HepG2 (cell line): ENCODE measurements at regions not wholly inside any gene's neighbourhood (a gene's known extent, or its start where the extent isn't known, plus 50 kb on each side); places are given as distances from the start of the nearest gene placed in this dataset.

ENCODE experiments used
- ATAC-seq: fragments of 200-7000 bp; cut with Tn5 transposase; 3 replicates; pipeline ENCODE4 v1.9.1; 2020; ENCODE audit warnings: mild to moderate bottlenecking, moderate library complexity
- BruUV-seq: library from RNA; stranded (reverse); fragments of 400-500 nt; replicated peaks from 2 replicates; lab custom pipeline; 2021; lab: Mats Ljungman, UMichigan
- CTCF ChIA-PET: fragments of 300-600 bp; formaldehyde crosslinking; extraction: SDS; loops from one replicate; lab custom pipeline; 2021; ENCODE audit warnings: low total read pairs, inconsistent platforms, low intra/inter-chr PET ratio; lab: Yijun Ruan, JAX
- POLR2A ChIA-PET: fragments of 350-600 bp; sonication (Branson Sonifier 250); formaldehyde crosslinking; loops from one replicate; lab custom pipeline; 2020; ENCODE audit warnings: antibody characterized with exemption, inconsistent platforms; lab: Yijun Ruan, JAX
- DNase-seq: peaks from one replicate; pipeline ENCODE4 v3.0.0-alpha.2; 2015; ENCODE audit warnings: low spot score
- FAIRE-seq: peaks from 3 replicates; lab custom pipeline; 2011; peaks lifted over from hg19 to GRCh38; lab: Jason Lieb, UNC
- H2AFZ ChIP-seq: one replicate; pipeline ENCODE4 v1.6.1; 2011; ENCODE audit warnings: low read length, inconsistent platforms
- H3K27ac ChIP-seq: fragments of 300-600 bp; 3 replicates; pipeline ENCODE4 v1.8.0; 2011; ENCODE audit warnings: mixed run types, mild to moderate bottlenecking, mixed read lengths, low read length, inconsistent platforms; ENCODE audit not compliant: insufficient read depth; ENCODE audit errors: extremely low read length
- H3K27me3 ChIP-seq, 2 experiments: fragments of 200-600 bp in 1 of 2; 2 replicates in 1 of 2; 3 replicates in 1 of 2; pipeline versions ENCODE4 v1.6.0 to v1.8.0; 2011; ENCODE audit warnings: low read length in 2 of 2, mild to moderate bottlenecking in 2 of 2, moderate library complexity in 2 of 2, inconsistent platforms in 1 of 2; ENCODE audit not compliant: insufficient read depth in 2 of 2, control insufficient read depth in 1 of 2
- H3K36me3 ChIP-seq, 2 experiments: fragments of 200-600 bp in 1 of 2; replicated peaks in 1 of 2; 2 replicates in 1 of 2; 3 replicates in 1 of 2; pipeline versions ENCODE4 v1.5.1 to v1.8.0; 2011; ENCODE audit warnings: low read length in 2 of 2, inconsistent platforms in 1 of 2; ENCODE audit not compliant: insufficient read depth in 2 of 2, control insufficient read depth in 1 of 2
- H3K4me1 ChIP-seq: 2 replicates; pipeline ENCODE4 v1.5.1; 2012; ENCODE audit warnings: low read length, inconsistent platforms; ENCODE audit not compliant: insufficient read depth
- H3K4me2 ChIP-seq: 2 replicates; pipeline ENCODE4 v1.6.0; 2011; ENCODE audit warnings: low read depth, low read length, inconsistent platforms
- H3K4me3 ChIP-seq, 3 experiments: fragments of 200-600 bp in 1 of 3; sonication (generic), shearing (Covaris generic) in 1 of 3; replicated peaks in 1 of 3; 2 replicates each; pipeline ENCODE4 v1.5.1; 2011 to 2016; ENCODE audit warnings: low read length in 3 of 3, inconsistent platforms in 2 of 3, low read depth in 2 of 3, mild to moderate bottlenecking in 2 of 3, control low read depth in 1 of 3, mixed read lengths in 1 of 3; ENCODE audit not compliant: insufficient read depth in 1 of 3
- H3K79me2 ChIP-seq: one replicate; pipeline ENCODE4 v1.6.1; 2011; ENCODE audit warnings: low read length, inconsistent platforms; ENCODE audit not compliant: insufficient read depth
- H3K9ac ChIP-seq: 2 replicates; pipeline ENCODE4 v1.6.0; 2011; ENCODE audit warnings: mild to moderate bottlenecking, low read depth, low read length, inconsistent platforms; ENCODE audit not compliant: insufficient read depth
- H3K9me3 ChIP-seq: 2 replicates; pipeline ENCODE4 v1.5.1; 2012; ENCODE audit warnings: mild to moderate bottlenecking, low read length
- H4K20me1 ChIP-seq: 2 replicates; pipeline ENCODE4 v1.6.0; 2011; ENCODE audit warnings: inconsistent platforms, mild to moderate bottlenecking, low read length, moderate library complexity; ENCODE audit not compliant: insufficient read depth
- CTCF ChIP-seq: sonication (generic); formaldehyde crosslinking; IDR thresholded peaks from 2 replicates; pipeline ENCODE4 v1.5.0; 2020; ENCODE audit warnings: mild to moderate bottlenecking, missing genetic modification reagents, moderate library complexity
- FUBP1 ChIP-seq: sonication (generic); formaldehyde crosslinking; IDR thresholded peaks from 2 replicates; pipeline ENCODE4 v1.5.1; 2020; ENCODE audit warnings: missing genetic modification reagents, mild to moderate bottlenecking, borderline replicate concordance
- GTF3A ChIP-seq: sonication (generic); formaldehyde crosslinking; conservative IDR thresholded peaks from 2 replicates; pipeline ENCODE4 v1.4.0; 2020; ENCODE audit warnings: mild to moderate bottlenecking, missing genetic modification reagents
- KLF16 ChIP-seq, 2 experiments: sonication (generic) in 1 of 2; formaldehyde crosslinking in 1 of 2; IDR thresholded peaks; 2 replicates each; pipeline versions ENCODE4 v1.6.1 to v1.8.0; 2016 to 2023; ENCODE audit warnings: missing genetic modification reagents in 2 of 2, missing compliant biosample characterization in 1 of 2
- ONECUT2 ChIP-seq: sonication (generic); formaldehyde crosslinking; IDR thresholded peaks from 2 replicates; pipeline ENCODE4 v1.4.0; 2020; ENCODE audit warnings: missing genetic modification reagents
- STAG1 ChIP-seq: sonication (generic); formaldehyde crosslinking; IDR thresholded peaks from 2 replicates; pipeline ENCODE4 v1.4.0; 2020; ENCODE audit warnings: missing genetic modification reagents
- WGBS: methylation state at CpG from one replicate; pipeline ENCODE4 v1.1.6; 2017; ENCODE audit warnings: low lambda C conversion rate; 5-methylcytosine and 5-hydroxymethylcytosine counted together
- in situ Hi-C: cut with HindIII; loops from 2 replicates; pipeline ENCODE4 v1.10.0; 2017; ENCODE audit warnings: low pct_unique_long_range_greater_than_20kb; ENCODE audit not compliant: extremely low pct_ligation_motif_present
- intact Hi-C: fragments of 100-400 bp; cut with micrococcal nuclease; formaldehyde crosslinking; loops from one replicate; pipeline ENCODE4 v1.10.0; 2022; ENCODE audit not compliant: unreplicated experiment
- TF ChIP-seq, protein P1 (sequence below): sonication (generic); formaldehyde crosslinking; IDR thresholded peaks from one replicate; pipeline ENCODE4 v1.5.1; 2020; ENCODE audit warnings: mild to moderate bottlenecking, missing genetic modification reagents; ENCODE audit errors: not compliant biosample characterization

- 72% methylated on average over 2 of the region's 2 CpGs for WGBS
- DNase-seq: no peak
- no peak overlapping the region for H3K4me3 ChIP-seq
- in situ Hi-C loops (no loop called here), intact Hi-C loops (no loop called here)
- no peaks in the 10 kb centered on the region for H3K36me3 ChIP-seq
- no peaks in the 10 kb centered on the region for H3K9me3 ChIP-seq
- no peaks in the 10 kb centered on the region for H3K27me3 ChIP-seq
- no peak overlapping the region for H3K27ac ChIP-seq
- TF ChIP-seq ONECUT2 (peak; percentile 50; the same call in 1 of the 2 replicates), GTF3A (no peak), CTCF (CRISPR knock-in tag) (peak; percentile 36), STAG1 (peak; percentile 50)
- no peaks in the 10 kb centered on the region for H4K20me1 ChIP-seq
- peak; percentile 65 for ATAC-seq
- no peak overlapping the region for H2AFZ ChIP-seq
- no peak for FAIRE-seq
- no peak overlapping the region for H3K4me2 ChIP-seq
- BruUV-seq: no TSS peak
- H3K9ac ChIP-seq: no peak overlapping the region
- POLR2A ChIA-PET: no interaction called here
- CTCF ChIA-PET: no interaction called here
- H3K79me2 ChIP-seq: no peaks in the 10 kb centered on the region
- no peaks in the 10 kb centered on the region for H3K4me1 ChIP-seq
Measured at GRCh38 chr14:71309756-71310155, 402.5 kb downstream of the PCNX1 start.

DNA sequence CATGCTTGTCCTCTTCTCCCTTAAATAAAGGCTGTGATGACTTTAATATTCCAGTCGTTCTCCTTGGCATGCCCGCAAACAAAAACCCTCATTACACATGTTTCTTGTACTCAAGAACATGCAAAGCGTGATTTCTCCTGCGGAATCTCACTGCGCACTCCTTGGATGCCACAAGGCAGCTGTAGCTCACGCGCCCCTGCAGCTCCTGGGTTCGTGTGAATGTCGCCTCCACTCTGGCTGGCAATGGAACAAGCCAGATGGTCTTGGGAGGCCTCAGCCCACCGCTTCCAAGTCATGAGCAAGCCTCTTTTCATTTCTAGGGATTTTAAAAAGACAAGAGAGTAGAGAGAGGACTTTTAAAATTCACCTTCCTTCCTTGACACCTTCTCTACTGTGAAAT is 403.8 kb downstream of the PCNX1 start:
- H3K79me2 ChIP-seq: no peaks in the 10 kb centered on the region
- H3K36me3 ChIP-seq: no peaks in the 10 kb centered on the region
- in situ Hi-C loops: no loop called here
- ChIA-PET POLR2A (no interaction called here), CTCF (no interaction called here)
- H3K4me3 ChIP-seq: no peak overlapping the region
- H3K27ac ChIP-seq: no peak overlapping the region
- WGBS: 68% methylated on average over 10 of the region's 10 CpGs
- H3K4me1 ChIP-seq: no peaks in the 10 kb centered on the region
- H3K9ac ChIP-seq: no peak overlapping the region
- H3K27me3 ChIP-seq: no peaks in the 10 kb centered on the region
- H3K9me3 ChIP-seq: no peaks in the 10 kb centered on the region
- no peak for FAIRE-seq
- DNase-seq: no peak
- no peak for ATAC-seq
- H4K20me1 ChIP-seq: no peaks in the 10 kb centered on the region
- no peak overlapping the region for H3K4me2 ChIP-seq
- BruUV-seq: no TSS peak
- no peak overlapping the region for H2AFZ ChIP-seq
- intact Hi-C loops: no loop called here
- no peak for TF ChIP-seq FUBP1 (CRISPR knock-in tag)
- TF ChIP-seq, protein P1, sequence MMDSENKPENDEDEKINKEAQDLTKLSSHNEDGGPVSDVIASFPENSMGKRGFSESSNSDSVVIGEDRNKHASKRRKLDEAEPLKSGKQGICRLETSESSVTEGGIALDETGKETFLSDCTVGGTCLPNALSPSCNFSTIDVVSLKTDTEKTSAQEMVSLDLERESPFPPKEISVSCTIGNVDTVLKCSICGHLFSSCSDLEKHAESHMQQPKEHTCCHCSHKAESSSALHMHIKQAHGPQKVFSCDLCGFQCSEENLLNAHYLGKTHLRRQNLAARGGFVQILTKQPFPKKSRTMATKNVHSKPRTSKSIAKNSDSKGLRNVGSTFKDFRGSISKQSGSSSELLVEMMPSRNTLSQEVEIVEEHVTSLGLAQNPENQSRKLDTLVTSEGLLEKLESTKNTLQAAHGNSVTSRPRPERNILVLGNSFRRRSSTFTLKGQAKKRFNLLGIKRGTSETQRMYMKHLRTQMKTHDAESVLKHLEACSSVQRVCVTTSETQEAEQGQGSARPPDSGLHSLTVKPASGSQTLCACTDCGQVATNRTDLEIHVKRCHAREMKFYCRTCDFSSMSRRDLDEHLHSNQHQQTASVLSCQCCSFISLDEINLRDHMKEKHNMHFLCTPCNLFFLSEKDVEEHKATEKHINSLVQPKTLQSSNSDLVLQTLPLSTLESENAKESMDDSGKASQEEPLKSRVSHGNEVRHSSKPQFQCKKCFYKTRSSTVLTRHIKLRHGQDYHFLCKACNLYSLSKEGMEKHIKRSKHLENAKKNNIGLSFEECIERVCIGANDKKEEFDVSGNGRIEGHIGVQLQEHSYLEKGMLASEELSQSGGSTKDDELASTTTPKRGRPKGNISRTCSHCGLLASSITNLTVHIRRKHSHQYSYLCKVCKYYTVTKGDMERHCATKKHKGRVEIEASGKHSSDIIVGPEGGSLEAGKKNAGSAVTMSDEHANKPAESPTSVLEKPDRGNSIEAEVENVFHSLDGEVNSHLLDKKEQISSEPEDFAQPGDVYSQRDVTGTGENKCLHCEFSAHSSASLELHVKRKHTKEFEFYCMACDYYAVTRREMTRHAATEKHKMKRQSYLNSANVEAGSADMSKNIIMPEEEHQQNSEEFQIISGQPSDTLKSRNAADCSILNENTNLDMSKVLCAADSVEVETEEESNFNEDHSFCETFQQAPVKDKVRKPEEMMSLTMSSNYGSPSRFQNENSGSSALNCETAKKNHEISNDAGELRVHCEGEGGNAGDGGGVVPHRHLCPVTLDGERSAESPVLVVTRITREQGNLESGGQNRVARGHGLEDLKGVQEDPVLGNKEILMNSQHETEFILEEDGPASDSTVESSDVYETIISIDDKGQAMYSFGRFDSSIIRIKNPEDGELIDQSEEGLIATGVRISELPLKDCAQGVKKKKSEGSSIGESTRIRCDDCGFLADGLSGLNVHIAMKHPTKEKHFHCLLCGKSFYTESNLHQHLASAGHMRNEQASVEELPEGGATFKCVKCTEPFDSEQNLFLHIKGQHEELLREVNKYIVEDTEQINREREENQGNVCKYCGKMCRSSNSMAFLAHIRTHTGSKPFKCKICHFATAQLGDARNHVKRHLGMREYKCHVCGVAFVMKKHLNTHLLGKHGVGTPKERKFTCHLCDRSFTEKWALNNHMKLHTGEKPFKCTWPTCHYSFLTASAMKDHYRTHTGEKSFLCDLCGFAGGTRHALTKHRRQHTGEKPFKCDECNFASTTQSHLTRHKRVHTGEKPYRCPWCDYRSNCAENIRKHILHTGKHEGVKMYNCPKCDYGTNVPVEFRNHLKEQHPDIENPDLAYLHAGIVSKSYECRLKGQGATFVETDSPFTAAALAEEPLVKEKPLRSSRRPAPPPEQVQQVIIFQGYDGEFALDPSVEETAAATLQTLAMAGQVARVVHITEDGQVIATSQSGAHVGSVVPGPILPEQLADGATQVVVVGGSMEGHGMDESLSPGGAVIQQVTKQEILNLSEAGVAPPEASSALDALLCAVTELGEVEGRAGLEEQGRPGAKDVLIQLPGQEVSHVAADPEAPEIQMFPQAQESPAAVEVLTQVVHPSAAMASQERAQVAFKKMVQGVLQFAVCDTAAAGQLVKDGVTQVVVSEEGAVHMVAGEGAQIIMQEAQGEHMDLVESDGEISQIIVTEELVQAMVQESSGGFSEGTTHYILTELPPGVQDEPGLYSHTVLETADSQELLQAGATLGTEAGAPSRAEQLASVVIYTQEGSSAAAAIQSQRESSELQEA (CRISPR knock-in tag): no peak
- no peak for TF ChIP-seq KLF16 (CRISPR knock-in tag; IDR thresholded peaks at IDR 0.05)
